GM20000 (cell line): ENCODE measurements at regions not wholly inside any gene's neighbourhood (a gene's known extent, or its start where the extent isn't known, plus 50 kb on each side); places are given as distances from the start of the nearest gene placed in this dataset.

Experiments used
- DNase-seq: peaks from one replicate; pipeline ENCODE4 v3.0.0; 2012; ENCODE audit warnings: low spot score
- CTCF ChIP-seq: IDR thresholded peaks from 2 replicates; pipeline ENCODE4 v1.5.1; 2012; ENCODE audit warnings: mild to moderate bottlenecking, control low read depth; ENCODE audit errors: extremely low read depth, missing control alignments

GRCh38 chr1:25140073-25140797 lies 92.1 kb downstream of the SYF2 start:
- DNase-seq = peak; percentile 72
- no peak for TF ChIP-seq CTCF

- TF ChIP-seq CTCF = no peak
- DNase-seq = no peak
Measured at GRCh38 chr1:25137521-25138395, 94.5 kb downstream of the SYF2 start.

GRCh38 chr1:25137106-25137505 lies 95.2 kb downstream of the SYF2 start:
- no peak for DNase-seq
- TF ChIP-seq CTCF = no peak

- no peak for TF ChIP-seq CTCF
- DNase-seq = no peak
Measured at GRCh38 chr1:25135909-25136308, 96.4 kb downstream of the SYF2 start.

GRCh38 chr1:25134801-25135461 lies 97.4 kb downstream of the SYF2 start:
- no peak for DNase-seq
- TF ChIP-seq CTCF = no peak

- no peak for DNase-seq
- no peak for TF ChIP-seq CTCF
Measured at GRCh38 chr1:25134307-25134706, 98.0 kb downstream of the SYF2 start.

GRCh38 chr1:25131794-25132193 lies 100.5 kb downstream of the SYF2 start:
- DNase-seq = no peak
- TF ChIP-seq CTCF = no peak
